Upper lobe of left lung (tissue), 4 donors: ENCODE measurements at regions not wholly inside any gene's neighbourhood (a gene's known extent, or its start where the extent isn't known, plus 50 kb on each side); places are given as distances from the start of the nearest gene placed in this dataset.

ENCODE experiments used
- POLR2A ChIP-seq, 4 donors: fragments of 450-650 bp; IDR thresholded peaks; one replicate each; pipeline ENCODE4 v1.5.1; 2016 to 2017; ENCODE audit warnings: antibody characterized with exemption in 4 of 4, mild to moderate bottlenecking in 2 of 4
- TF ChIP-seq, protein P1 (sequence below), 6 experiments: fragments of 450-650 bp in 4 of 6; fragments of 200-600 bp in 2 of 6; sonication (generic) in 2 of 6; IDR thresholded peaks; one replicate each; pipeline ENCODE4 v1.5.1; 2016 to 2019; ENCODE audit warnings: antibody characterized with exemption in 6 of 6

DNA sequence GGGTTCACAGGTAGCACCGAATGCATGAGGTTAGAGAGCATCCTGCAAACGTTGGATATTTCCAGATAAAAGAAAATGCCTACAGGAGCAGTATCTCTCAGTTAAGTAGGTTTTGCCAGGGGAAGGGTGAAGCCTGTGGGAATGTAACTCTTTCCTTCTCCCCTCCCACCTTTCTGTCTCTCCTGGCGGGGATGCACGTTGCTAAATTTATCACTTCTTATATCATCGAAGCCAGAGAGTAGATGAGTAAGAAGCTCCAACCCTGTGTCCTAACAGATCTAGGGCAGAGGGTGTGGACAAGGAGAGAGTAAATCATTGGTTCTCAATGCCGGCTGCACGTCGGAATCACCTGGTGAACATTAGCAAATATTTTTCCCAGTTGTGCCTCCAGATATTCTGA, 457.5 kb downstream of the ENC1 start:
- TF ChIP-seq, protein P1, sequence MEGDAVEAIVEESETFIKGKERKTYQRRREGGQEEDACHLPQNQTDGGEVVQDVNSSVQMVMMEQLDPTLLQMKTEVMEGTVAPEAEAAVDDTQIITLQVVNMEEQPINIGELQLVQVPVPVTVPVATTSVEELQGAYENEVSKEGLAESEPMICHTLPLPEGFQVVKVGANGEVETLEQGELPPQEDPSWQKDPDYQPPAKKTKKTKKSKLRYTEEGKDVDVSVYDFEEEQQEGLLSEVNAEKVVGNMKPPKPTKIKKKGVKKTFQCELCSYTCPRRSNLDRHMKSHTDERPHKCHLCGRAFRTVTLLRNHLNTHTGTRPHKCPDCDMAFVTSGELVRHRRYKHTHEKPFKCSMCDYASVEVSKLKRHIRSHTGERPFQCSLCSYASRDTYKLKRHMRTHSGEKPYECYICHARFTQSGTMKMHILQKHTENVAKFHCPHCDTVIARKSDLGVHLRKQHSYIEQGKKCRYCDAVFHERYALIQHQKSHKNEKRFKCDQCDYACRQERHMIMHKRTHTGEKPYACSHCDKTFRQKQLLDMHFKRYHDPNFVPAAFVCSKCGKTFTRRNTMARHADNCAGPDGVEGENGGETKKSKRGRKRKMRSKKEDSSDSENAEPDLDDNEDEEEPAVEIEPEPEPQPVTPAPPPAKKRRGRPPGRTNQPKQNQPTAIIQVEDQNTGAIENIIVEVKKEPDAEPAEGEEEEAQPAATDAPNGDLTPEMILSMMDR (IDR thresholded peaks at IDR 0.05) = no peak
- no peak for TF ChIP-seq POLR2A (IDR thresholded peaks at IDR 0.05)
